ENCODE measurements at regions not wholly inside any gene's neighbourhood (a gene's known extent, or its start where the extent isn't known, plus 50 kb on each side); places are given as distances from the start of the nearest gene placed in this dataset.

DNA sequence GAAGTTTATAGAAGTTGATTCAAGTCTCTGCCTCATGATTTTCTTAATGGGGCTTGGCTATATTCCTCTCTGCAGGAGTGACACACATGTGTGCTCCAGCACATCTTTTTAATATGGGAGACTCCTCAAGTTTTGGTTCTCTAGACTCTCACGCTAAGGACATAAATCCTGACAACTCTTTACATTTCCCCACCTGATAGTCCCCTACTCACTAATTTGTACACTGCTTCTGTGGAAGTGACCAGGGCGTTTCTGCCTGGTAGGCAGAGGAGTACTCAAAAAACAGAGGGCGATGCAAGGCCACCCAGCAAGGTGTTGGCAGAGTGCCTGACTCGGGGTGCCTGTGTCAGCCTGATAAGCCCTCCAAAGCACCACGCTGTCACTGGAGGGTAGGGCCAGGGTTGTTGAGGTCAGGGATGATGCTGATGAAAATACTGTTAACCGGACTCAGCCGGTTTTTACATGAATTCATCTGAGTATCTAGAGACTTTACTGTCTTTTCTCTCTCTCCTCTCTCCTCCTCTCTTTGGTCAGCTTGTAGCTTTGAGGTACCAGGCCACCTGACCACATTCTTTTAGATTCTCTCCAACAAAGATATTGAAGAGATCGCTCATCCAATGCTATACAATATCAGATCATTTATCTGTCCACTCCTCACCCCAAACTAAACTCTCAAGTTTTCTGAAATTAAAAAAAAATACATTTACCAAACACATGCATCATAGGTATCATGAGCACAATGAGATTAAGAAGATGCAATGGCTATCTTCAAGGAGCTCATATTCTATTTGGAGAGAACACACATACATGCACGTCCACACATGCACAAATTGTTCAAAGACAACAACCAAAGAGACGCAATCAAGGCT is 205.2 kb downstream of the PIK3R1 start:
- TF ChIP-seq, protein P1, sequence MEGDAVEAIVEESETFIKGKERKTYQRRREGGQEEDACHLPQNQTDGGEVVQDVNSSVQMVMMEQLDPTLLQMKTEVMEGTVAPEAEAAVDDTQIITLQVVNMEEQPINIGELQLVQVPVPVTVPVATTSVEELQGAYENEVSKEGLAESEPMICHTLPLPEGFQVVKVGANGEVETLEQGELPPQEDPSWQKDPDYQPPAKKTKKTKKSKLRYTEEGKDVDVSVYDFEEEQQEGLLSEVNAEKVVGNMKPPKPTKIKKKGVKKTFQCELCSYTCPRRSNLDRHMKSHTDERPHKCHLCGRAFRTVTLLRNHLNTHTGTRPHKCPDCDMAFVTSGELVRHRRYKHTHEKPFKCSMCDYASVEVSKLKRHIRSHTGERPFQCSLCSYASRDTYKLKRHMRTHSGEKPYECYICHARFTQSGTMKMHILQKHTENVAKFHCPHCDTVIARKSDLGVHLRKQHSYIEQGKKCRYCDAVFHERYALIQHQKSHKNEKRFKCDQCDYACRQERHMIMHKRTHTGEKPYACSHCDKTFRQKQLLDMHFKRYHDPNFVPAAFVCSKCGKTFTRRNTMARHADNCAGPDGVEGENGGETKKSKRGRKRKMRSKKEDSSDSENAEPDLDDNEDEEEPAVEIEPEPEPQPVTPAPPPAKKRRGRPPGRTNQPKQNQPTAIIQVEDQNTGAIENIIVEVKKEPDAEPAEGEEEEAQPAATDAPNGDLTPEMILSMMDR (IDR thresholded peaks at IDR 0.05) = no peak
- TF ChIP-seq EP300 (IDR thresholded peaks at IDR 0.05; ENCODE audit: borderline replicate concordance in 1 of 2, low read depth in 1 of 2, low read length in 1 of 2) = no peak
- TF ChIP-seq TAF1 (IDR thresholded peaks at IDR 0.05; ENCODE audit: borderline replicate concordance, low read depth, low read length) = no peak
- TF ChIP-seq, protein P2, sequence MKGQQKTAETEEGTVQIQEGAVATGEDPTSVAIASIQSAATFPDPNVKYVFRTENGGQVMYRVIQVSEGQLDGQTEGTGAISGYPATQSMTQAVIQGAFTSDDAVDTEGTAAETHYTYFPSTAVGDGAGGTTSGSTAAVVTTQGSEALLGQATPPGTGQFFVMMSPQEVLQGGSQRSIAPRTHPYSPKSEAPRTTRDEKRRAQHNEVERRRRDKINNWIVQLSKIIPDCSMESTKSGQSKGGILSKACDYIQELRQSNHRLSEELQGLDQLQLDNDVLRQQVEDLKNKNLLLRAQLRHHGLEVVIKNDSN (IDR thresholded peaks at IDR 0.05; ENCODE audit: borderline replicate concordance, low read depth) = no peak
- no peak for TF ChIP-seq ELF1 (IDR thresholded peaks at IDR 0.05)
- TF ChIP-seq JUND (IDR thresholded peaks at IDR 0.05) = no peak
- peak; percentile 29; the same call in 1 of the 2 replicates for TF ChIP-seq RAD21 (IDR thresholded peaks at IDR 0.05; ENCODE audit: low read length)
